ENCODE measurements at regions not wholly inside any gene's neighbourhood (a gene's known extent, or its start where the extent isn't known, plus 50 kb on each side); places are given as distances from the start of the nearest gene placed in this dataset.

DNA sequence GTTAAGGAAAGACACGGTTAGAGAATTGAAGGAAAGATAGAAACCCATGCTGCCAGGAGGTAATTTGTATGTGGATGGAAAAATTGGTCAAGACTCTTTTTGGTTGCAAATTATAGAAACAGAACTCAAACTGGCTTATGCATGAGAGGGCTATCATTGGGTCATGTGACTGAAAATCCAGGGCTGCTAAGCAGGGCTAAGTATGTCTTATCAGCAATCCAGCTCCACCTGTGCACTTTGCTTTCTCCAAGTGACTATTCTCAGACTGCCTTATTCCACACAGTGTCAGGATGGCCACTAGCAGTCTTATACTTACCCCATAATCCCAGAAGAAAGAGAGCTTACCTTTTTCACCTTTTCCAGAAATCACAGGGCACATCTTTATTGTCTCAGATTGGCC is 113.5 kb downstream of the CBLN1 start:
- H3K9me3 Mint-ChIP-seq = peaks cover 0 to 10% (median 0%) of the 10 kb centered on the region in 9 donors
- POLR2A ChIA-PET = no interaction called here

DNA sequence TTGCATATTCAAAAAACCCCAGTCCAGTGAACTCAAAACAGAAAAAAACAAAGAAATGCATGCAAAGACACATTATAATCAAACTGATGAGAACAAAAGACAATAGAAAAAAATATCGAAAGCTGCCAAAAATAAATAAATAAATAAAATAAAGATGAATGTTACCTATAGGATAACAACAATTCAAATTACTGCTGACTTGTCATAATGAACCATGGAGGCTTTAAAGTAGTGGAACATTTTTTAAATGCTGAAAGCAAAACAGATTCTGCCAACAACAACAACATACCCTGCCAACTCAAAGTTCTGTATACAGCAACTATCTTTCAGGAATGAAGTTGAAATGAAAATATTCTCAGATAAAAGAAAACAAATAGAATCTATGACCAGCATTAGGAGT is 116.6 kb downstream of the CBLN1 start:
- Mint-ChIP-seq H3K4me1 (no peaks in the 10 kb centered on the region), H3K27ac (no peak overlapping the region), H3K36me3 (no peaks in the 10 kb centered on the region), H3K9me3 (peaks cover 0 to 21% (median 1%) of the 10 kb centered on the region in 9 donors), H3K4me3 (no peak overlapping the region), H3K27me3 (peaks cover 0 to 6% (median 2%) of the 10 kb centered on the region in 5 donors)
- ATAC-seq (no peak), DNase-seq (no peak)
- POLR2A ChIA-PET = no interaction called here

More for the DNA sequence above, 113.5 kb downstream of the CBLN1 start:
- peaks cover 0 to 2% (median 1%) of the 10 kb centered on the region in 5 donors for H3K27me3 Mint-ChIP-seq
- no peaks in the 10 kb centered on the region for H3K4me1 Mint-ChIP-seq
- H3K27ac Mint-ChIP-seq = no peak overlapping the region
- DNase-seq = no peak
- H3K36me3 Mint-ChIP-seq = no peaks in the 10 kb centered on the region
- no peak overlapping the region for H3K4me3 Mint-ChIP-seq
- no peak for ATAC-seq

DNA sequence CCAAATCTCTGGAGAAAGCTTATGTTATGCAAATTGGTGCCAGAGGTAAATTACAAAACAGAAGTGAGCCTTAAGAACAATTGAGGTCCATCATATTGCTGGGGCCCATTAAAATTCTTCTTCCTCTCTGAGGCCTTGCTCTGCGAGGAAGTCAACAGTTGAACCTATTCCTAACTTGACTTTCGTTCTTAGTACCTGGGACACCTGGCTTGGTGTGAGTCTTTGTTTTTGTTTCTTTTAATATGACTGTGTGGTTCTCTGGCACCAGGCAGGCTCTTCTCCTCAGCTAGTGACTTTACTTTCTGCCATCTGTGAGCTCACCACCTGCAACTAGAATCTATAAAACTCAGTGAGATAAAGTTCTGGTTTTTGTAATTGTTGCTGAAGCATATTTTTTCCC is 120.4 kb downstream of the CBLN1 start:
- ATAC-seq (no peak), DNase-seq (no peak)
- Mint-ChIP-seq H3K36me3 (peaks cover 0 to 5% (median 0%) of the 10 kb centered on the region in 3 donors), H3K4me3 (no peak overlapping the region), H3K27ac (no peak overlapping the region), H3K4me1 (no peaks in the 10 kb centered on the region), H3K27me3 (peaks cover 0 to 7% (median 1%) of the 10 kb centered on the region in 5 donors), H3K9me3 (peaks cover 0 to 35% (median 11%) of the 10 kb centered on the region in 9 donors)
- POLR2A ChIA-PET = no interaction called here

DNA sequence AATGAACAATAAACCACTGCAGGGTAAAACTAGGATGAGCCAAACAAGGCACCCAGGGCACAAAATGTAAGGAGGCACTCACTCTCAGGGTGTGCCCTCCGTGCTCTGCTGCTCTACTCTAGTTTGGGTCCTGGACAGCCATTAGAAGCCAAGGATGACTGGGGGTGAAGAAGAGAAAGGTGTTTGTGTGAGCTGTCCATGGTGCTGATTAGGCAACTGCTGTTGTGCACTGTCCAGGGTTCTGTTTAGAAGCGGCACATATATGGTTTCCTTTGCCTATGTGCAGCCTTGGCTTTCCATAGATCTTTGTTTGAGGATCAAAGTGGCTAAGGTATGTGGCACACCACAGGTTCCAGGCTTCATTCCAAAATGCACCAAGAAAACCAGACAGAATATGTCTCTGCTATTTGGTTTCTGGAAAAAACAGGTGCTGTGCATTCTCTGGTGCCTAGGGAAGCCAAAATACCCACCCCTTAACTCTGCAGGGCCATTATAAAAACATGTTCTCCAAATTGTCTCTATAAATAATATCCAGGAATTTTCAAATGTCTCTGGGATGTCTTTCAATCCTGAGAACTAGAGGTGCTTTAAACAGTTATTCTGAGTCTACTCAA is 123.5 kb downstream of the CBLN1 start:
- no peak overlapping the region for H3K27ac Mint-ChIP-seq
- peaks cover 0 to 7% (median 1%) of the 10 kb centered on the region in 5 donors for H3K27me3 Mint-ChIP-seq
- H3K4me3 Mint-ChIP-seq = no peak overlapping the region
- POLR2A ChIA-PET = no interaction called here
- no peaks in the 10 kb centered on the region for H3K4me1 Mint-ChIP-seq
- peaks cover 6 to 51% (median 16%) of the 10 kb centered on the region in 9 donors for H3K9me3 Mint-ChIP-seq
- peaks cover 0 to 5% (median 0%) of the 10 kb centered on the region in 3 donors for H3K36me3 Mint-ChIP-seq
- ATAC-seq = no peak
- DNase-seq = peak in 1 of 10 donors; percentile 1

DNA sequence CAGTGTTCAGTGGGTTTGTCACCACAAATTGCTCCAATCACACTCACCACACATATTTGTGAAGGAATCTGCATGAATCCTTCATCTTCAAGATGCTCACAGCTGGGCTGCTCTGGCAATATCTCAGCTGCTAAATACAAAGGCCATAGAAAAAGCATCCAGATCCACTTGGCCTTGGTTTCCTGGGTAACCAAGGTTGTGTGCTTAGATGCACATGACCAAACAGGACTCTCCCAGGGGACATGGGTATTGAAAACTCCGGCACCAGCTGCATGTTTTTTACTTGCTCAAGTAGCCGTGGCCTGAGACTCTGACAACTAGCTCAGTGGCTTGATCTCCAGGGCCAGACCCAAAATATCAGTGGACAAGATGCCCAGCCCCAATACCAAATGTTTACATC is 131.3 kb downstream of the CBLN1 start:
- ATAC-seq (no peak), DNase-seq (no peak)
- Mint-ChIP-seq H3K9me3 (peaks cover 5 to 29% (median 14%) of the 10 kb centered on the region in 9 donors), H3K4me1 (no peaks in the 10 kb centered on the region), H3K36me3 (peaks cover 0 to 8% (median 0%) of the 10 kb centered on the region in 3 donors), H3K27me3 (peaks cover 0 to 4% (median 0%) of the 10 kb centered on the region in 5 donors), H3K4me3 (no peak overlapping the region), H3K27ac (no peak overlapping the region)
- POLR2A ChIA-PET = no interaction called here

- POLR2A ChIA-PET = no interaction called here
- H3K27me3 Mint-ChIP-seq = peaks cover 0 to 4% (median 0%) of the 10 kb centered on the region in 5 donors
- no peaks in the 10 kb centered on the region for H3K4me1 Mint-ChIP-seq
- H3K4me3 Mint-ChIP-seq = no peak overlapping the region
- ATAC-seq (no peak), DNase-seq (no peak)
- H3K9me3 Mint-ChIP-seq = peaks cover 0 to 14% (median 7%) of the 10 kb centered on the region in 9 donors
- H3K36me3 Mint-ChIP-seq = peaks cover 0 to 8% (median 0%) of the 10 kb centered on the region in 3 donors
- H3K27ac Mint-ChIP-seq = no peak overlapping the region
Measured at GRCh38 chr16:49148410-49148809, 133.2 kb downstream of the CBLN1 start.

GRCh38 chr16:49140618-49141017 is 141.0 kb downstream of the CBLN1 start:
- no peak for DNase-seq
- peaks cover 0 to 35% (median 15%) of the 10 kb centered on the region in 9 donors for H3K9me3 Mint-ChIP-seq
- no peak for ATAC-seq
- H3K36me3 Mint-ChIP-seq = no peaks in the 10 kb centered on the region
- H3K27ac Mint-ChIP-seq = no peak overlapping the region
- H3K27me3 Mint-ChIP-seq = no peaks in the 10 kb centered on the region
- H3K4me1 Mint-ChIP-seq = no peaks in the 10 kb centered on the region
- H3K4me3 Mint-ChIP-seq = no peak overlapping the region
- POLR2A ChIA-PET = no interaction called here

- Mint-ChIP-seq H3K36me3 (no peaks in the 10 kb centered on the region), H3K27ac (no peak overlapping the region), H3K9me3 (peaks cover 0 to 8% (median 5%) of the 10 kb centered on the region in 9 donors), H3K27me3 (no peaks in the 10 kb centered on the region), H3K4me3 (no peak overlapping the region), H3K4me1 (no peaks in the 10 kb centered on the region)
- DNase-seq (no peak), ATAC-seq (no peak)
- POLR2A ChIA-PET = no interaction called here
Measured at GRCh38 chr16:49130397-49130796, 151.2 kb downstream of the CBLN1 start.

GRCh38 chr16:49129935-49130334 is 151.7 kb downstream of the CBLN1 start:
- no peaks in the 10 kb centered on the region for H3K4me1 Mint-ChIP-seq
- H3K4me3 Mint-ChIP-seq = no peak overlapping the region
- POLR2A ChIA-PET = no interaction called here
- no peak overlapping the region for H3K27ac Mint-ChIP-seq
- no peak for DNase-seq
- H3K36me3 Mint-ChIP-seq = no peaks in the 10 kb centered on the region
- ATAC-seq = no peak
- H3K27me3 Mint-ChIP-seq = no peaks in the 10 kb centered on the region
- H3K9me3 Mint-ChIP-seq = peaks cover 0 to 8% (median 5%) of the 10 kb centered on the region in 9 donors

- Mint-ChIP-seq H3K9me3 (peaks cover 0 to 9% (median 5%) of the 10 kb centered on the region in 9 donors), H3K27me3 (no peaks in the 10 kb centered on the region), H3K36me3 (no peaks in the 10 kb centered on the region), H3K4me3 (no peak overlapping the region), H3K27ac (no peak overlapping the region), H3K4me1 (no peaks in the 10 kb centered on the region)
- POLR2A ChIA-PET = no interaction called here
- ATAC-seq (no peak), DNase-seq (no peak)
Measured at GRCh38 chr16:49128740-49129139, 152.9 kb downstream of the CBLN1 start.

GRCh38 chr16:49127103-49127502 is 154.5 kb downstream of the CBLN1 start:
- Mint-ChIP-seq H3K27ac (no peak overlapping the region), H3K4me3 (no peak overlapping the region), H3K4me1 (no peaks in the 10 kb centered on the region), H3K9me3 (peaks cover 0 to 9% (median 2%) of the 10 kb centered on the region in 9 donors), H3K27me3 (no peaks in the 10 kb centered on the region), H3K36me3 (no peaks in the 10 kb centered on the region)
- ATAC-seq (no peak), DNase-seq (no peak)
- POLR2A ChIA-PET = no interaction called here

- H3K36me3 Mint-ChIP-seq = no peaks in the 10 kb centered on the region
- peaks cover 0 to 5% (median 0%) of the 10 kb centered on the region in 5 donors for H3K27me3 Mint-ChIP-seq
- no peak overlapping the region for H3K27ac Mint-ChIP-seq
- H3K4me1 Mint-ChIP-seq = no peaks in the 10 kb centered on the region
- H3K4me3 Mint-ChIP-seq = no peak overlapping the region
- no peak for DNase-seq
- POLR2A ChIA-PET = no interaction called here
- peaks cover 0 to 19% (median 4%) of the 10 kb centered on the region in 9 donors for H3K9me3 Mint-ChIP-seq
- no peak for ATAC-seq
Measured at GRCh38 chr16:49121636-49122035, 160.0 kb downstream of the CBLN1 start.

GRCh38 chr16:49120631-49121030 is 161.0 kb downstream of the CBLN1 start:
- H3K9me3 Mint-ChIP-seq = peaks cover 0 to 19% (median 4%) of the 10 kb centered on the region in 9 donors
- H3K27ac Mint-ChIP-seq = no peak overlapping the region
- POLR2A ChIA-PET = no interaction called here
- H3K27me3 Mint-ChIP-seq = peaks cover 0 to 5% (median 0%) of the 10 kb centered on the region in 5 donors
- ATAC-seq (no peak), DNase-seq (no peak)
- no peaks in the 10 kb centered on the region for H3K4me1 Mint-ChIP-seq
- no peaks in the 10 kb centered on the region for H3K36me3 Mint-ChIP-seq
- H3K4me3 Mint-ChIP-seq = no peak overlapping the region

GRCh38 chr16:49116873-49117272 is 164.8 kb downstream of the CBLN1 start:
- Mint-ChIP-seq H3K4me1 (peaks cover 0 to 2% (median 0%) of the 10 kb centered on the region in 4 donors), H3K4me3 (no peak overlapping the region), H3K27ac (no peak overlapping the region), H3K36me3 (no peaks in the 10 kb centered on the region), H3K9me3 (peaks cover 0 to 21% (median 5%) of the 10 kb centered on the region in 9 donors), H3K27me3 (peaks cover 3 to 14% (median 7%) of the 10 kb centered on the region in 5 donors)
- POLR2A ChIA-PET = no interaction called here
- ATAC-seq = no peak
- no peak for DNase-seq

Data from naive thymus-derived CD8-positive, alpha-beta T cell (primary cell).